GM12864 (cell line): ENCODE measurements at regions not wholly inside any gene's neighbourhood (a gene's known extent, or its start where the extent isn't known, plus 50 kb on each side); places are given as distances from the start of the nearest gene placed in this dataset.
"Not testable (repeated sequence)": the region's sequence is repeated elsewhere in the genome, so short reads cannot be mapped to it uniquely, and the experiment has no call there.

Experiments used
- DNase-seq: peaks from one replicate; pipeline ENCODE4 v3.0.0-alpha.2; 2011; ENCODE audit warnings: low read depth
- H3K4me3 ChIP-seq: 2 replicates; pipeline ENCODE4 v1.5.1; 2011; ENCODE audit warnings: mild to moderate bottlenecking, low read depth, low read length, control low read depth
- CTCF ChIP-seq: IDR thresholded peaks from 2 replicates; pipeline ENCODE4 v1.5.1; 2011; ENCODE audit warnings: low read depth, mild to moderate bottlenecking, moderate library complexity, low read length, control low read depth, inconsistent platforms; ENCODE audit errors: missing control alignments

GRCh38 chr12:88908345-88908744 lies 328.1 kb upstream of the KITLG start:
- DNase-seq, result no peak
- no peak for TF ChIP-seq CTCF
- no peak overlapping the region for H3K4me3 ChIP-seq

GRCh38 chr12:88904705-88905104 lies 324.4 kb upstream of the KITLG start:
- no peak overlapping the region for H3K4me3 ChIP-seq
- TF ChIP-seq CTCF, result no peak
- no peak for DNase-seq

GRCh38 chr12:88903333-88903732 lies 323.1 kb upstream of the KITLG start:
- no peak overlapping the region for H3K4me3 ChIP-seq
- no peak for TF ChIP-seq CTCF
- DNase-seq, result no peak

- H3K4me3 ChIP-seq, result no peak overlapping the region
- no peak for DNase-seq
- no peak for TF ChIP-seq CTCF
These were observed 317.5 kb upstream of the KITLG start for GRCh38 chr12:88897723-88898122.

- TF ChIP-seq CTCF, result no peak
These were observed 316.7 kb upstream of the KITLG start for GRCh38 chr12:88896958-88897357.

GRCh38 chr12:88895634-88896033 lies 315.4 kb upstream of the KITLG start:
- no peak for TF ChIP-seq CTCF
- DNase-seq, result no peak
- no peak overlapping the region for H3K4me3 ChIP-seq

More at GRCh38 chr12:88896958-88897357, 316.7 kb upstream of the KITLG start:
- no peak overlapping the region for H3K4me3 ChIP-seq
- DNase-seq, result no peak

GRCh38 chr12:88893801-88894200 lies 313.5 kb upstream of the KITLG start:
- no peak overlapping the region for H3K4me3 ChIP-seq
- no peak for TF ChIP-seq CTCF
- DNase-seq, result no peak

GRCh38 chr12:88891434-88891833 lies 311.2 kb upstream of the KITLG start:
- not testable (repeated sequence) for H3K4me3 ChIP-seq, DNase-seq
